SIG-M5 treated with dmso at 0.1 percent for 504 hours (cell line): ENCODE measurements at regions not wholly inside any gene's neighbourhood (a gene's known extent, or its start where the extent isn't known, plus 50 kb on each side); places are given as distances from the start of the nearest gene placed in this dataset.
A peak's percentile ranks its signal among the peaks of the same experiment; 100 is the strongest.
"Not testable (repeated sequence)": the region's sequence is repeated elsewhere in the genome, so short reads cannot be mapped to it uniquely, and the experiment has no call there.

Experiments
- DNase-seq: peaks from one replicate; lab custom pipeline; 2025; ENCODE audit not compliant: unreplicated experiment; lab: John Stamatoyannopoulos, UW

- peak; percentile 25 for DNase-seq
These were observed 894.0 kb downstream of the KCNT2 start for GRCh38 chr1:195714248-195714647.

GRCh38 chr1:195709821-195710220 lies 898.4 kb downstream of the KCNT2 start:
- peak; percentile 85 for DNase-seq

- DNase-seq, result no peak
These were observed 904.2 kb downstream of the KCNT2 start for GRCh38 chr1:195704028-195704427.

GRCh38 chr1:195701149-195701548 lies 907.1 kb downstream of the KCNT2 start:
- DNase-seq, result no peak

GRCh38 chr1:195697130-195697529 lies 911.1 kb downstream of the KCNT2 start:
- DNase-seq, result no peak

GRCh38 chr1:195686764-195687163 lies 921.5 kb downstream of the KCNT2 start:
- no peak for DNase-seq

GRCh38 chr1:195664628-195665027 lies 943.6 kb downstream of the KCNT2 start:
- peak; percentile 29 for DNase-seq

- peak; percentile 56 for DNase-seq
These were observed 944.5 kb downstream of the KCNT2 start for GRCh38 chr1:195663549-195664280.

- DNase-seq, result no peak
These were observed 951.5 kb downstream of the KCNT2 start for GRCh38 chr1:195656780-195657179.

GRCh38 chr1:195648875-195649274 lies 959.4 kb downstream of the KCNT2 start:
- not testable (repeated sequence) for DNase-seq

- no peak for DNase-seq
These were observed 970.7 kb downstream of the KCNT2 start for GRCh38 chr1:195637539-195637938.

GRCh38 chr1:195618287-195618686 lies 990.0 kb downstream of the KCNT2 start:
- DNase-seq, result peak; percentile 58

- DNase-seq, result no peak
These were observed 991.1 kb downstream of the KCNT2 start for GRCh38 chr1:195617106-195617505.

GRCh38 chr1:195608883-195609282 lies 999.4 kb downstream of the KCNT2 start:
- DNase-seq, result no peak

- DNase-seq, result no peak
These were observed 1001.8 kb downstream of the KCNT2 start for GRCh38 chr1:195606483-195606882.

- no peak for DNase-seq
These were observed 1004.0 kb downstream of the KCNT2 start for GRCh38 chr1:195604287-195604686.

- DNase-seq, result no peak
These were observed 1010.3 kb downstream of the KCNT2 start for GRCh38 chr1:195597891-195598290.

- no peak for DNase-seq
These were observed 1013.5 kb downstream of the KCNT2 start for GRCh38 chr1:195594773-195595172.

- DNase-seq, result no peak
These were observed 1013.9 kb downstream of the KCNT2 start for GRCh38 chr1:195594322-195594721.

- DNase-seq, result no peak
These were observed 1016.1 kb downstream of the KCNT2 start for GRCh38 chr1:195591917-195592672.

GRCh38 chr1:195590649-195591048 lies 1017.6 kb downstream of the KCNT2 start:
- no peak for DNase-seq

GRCh38 chr1:195584870-195585624 lies 1023.2 kb downstream of the KCNT2 start:
- no peak for DNase-seq
